ENCODE measurements at regions not wholly inside any gene's neighbourhood (a gene's known extent, or its start where the extent isn't known, plus 50 kb on each side); places are given as distances from the start of the nearest gene placed in this dataset.

DNA sequence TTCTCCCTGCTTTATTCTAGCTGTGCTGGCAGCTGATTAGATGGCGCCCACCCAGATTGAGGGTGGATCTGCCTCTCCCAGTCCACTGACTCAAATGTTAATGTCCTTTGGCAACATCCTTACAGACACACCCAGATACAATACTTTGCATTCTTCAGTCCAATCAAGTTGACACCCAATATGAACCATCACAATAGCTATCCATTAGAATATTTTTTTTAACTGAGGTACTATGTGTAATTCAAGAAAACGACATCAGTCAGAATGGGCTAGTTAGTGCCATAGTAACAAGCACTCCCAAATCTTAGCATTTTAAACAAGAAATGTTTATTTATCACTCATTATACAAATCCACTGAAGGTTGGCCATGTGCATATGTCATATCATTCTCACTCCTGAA is 723.1 kb downstream of the NR2F2 start:
- DNase-seq = no peak

DNA sequence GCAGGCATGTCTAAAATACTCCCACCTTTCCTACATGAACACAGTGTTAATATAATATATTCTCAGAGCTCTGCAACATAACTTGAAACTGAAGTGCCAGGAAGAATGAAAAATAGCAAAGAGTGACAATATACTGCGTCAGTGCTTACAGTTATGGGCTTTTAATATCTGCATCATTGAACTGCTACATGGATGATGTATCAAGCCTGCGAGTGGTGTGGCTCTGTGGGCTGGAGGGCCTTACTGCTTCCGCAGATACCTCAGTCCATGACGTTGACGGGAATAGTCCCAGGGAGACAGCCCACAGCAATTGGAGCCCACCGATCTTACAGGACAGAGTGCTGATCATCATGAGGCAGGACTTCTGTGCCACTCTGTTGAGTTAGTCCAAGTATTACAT is 727.0 kb downstream of the NR2F2 start:
- DNase-seq = no peak

DNA sequence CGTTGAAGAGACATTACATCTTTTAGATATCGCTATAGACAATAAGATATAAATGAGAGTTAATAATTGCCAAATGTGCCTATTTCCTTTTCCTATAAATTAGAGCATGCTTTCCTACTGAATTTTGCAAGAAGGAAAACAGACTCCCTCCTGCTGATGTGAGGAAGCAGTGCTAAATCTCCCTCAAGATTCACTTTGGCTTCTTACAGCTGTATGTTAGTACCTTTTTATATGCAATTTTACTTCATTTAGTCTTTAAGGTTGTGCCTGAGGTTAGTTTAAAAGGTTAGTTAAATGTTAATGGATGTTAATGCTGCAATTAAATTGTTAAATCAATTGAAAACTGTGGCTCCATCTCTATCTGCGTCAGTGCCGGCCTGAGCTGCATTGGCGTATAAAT is 728.8 kb downstream of the NR2F2 start:
- no peak for DNase-seq

DNA sequence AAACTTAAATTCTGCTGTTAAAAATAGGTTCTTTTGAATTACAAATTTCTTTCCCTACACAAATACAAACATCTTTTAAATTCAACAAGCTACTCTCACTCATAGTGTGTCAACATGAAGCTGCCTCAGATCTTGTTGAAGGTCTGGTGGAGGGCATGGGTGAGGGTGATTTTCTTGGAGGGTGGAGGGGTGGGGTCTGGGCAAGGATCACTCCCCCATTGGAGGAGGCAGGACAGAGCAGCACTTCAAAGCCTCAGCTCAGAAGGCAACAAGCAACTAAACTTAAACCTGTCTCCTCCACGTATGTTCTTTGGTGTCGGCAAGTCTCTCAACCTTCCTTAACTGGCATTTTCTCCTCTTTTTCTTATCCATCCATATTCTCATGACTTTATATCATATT is 730.9 kb downstream of the NR2F2 start:
- no peak for DNase-seq

DNA sequence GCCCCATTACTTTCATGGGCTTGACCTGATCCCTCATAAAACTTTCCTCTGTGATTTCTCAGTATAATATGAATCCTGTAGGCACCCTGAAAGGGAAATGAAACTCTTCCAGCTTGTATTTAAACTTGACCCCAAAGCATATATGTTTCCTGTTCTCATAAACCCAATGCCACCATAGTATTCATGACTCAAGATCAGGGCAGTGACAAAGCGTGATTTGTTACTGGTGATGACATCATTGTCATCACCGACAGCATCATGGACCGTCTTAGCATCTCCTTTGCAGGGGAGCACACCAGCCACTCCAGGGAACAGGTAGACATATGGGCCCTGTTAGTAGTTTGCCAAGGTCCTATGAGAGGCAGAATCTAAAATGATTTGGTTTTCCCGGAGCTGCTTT is 741.2 kb downstream of the NR2F2 start:
- no peak for DNase-seq

DNA sequence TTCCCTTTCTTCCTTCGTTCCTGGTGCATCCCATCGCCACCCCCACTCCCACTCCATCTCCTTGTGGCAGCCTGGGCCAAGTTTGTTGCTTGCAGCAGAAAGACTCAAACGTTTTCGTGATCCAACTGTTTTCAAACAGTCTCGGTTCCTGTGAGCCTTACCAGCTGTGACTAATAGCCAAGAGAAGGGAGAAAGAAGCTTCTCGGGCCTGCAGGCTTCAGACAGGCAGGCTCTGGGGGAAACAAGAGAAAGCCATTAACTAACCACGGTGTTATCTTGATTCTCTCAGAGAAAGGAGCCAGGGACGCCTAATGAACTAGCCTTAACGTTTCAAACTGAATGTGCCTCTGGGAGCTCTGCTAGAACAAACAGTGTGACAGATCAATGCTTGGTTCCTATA is 742.0 kb downstream of the NR2F2 start:
- no peak for DNase-seq

DNA sequence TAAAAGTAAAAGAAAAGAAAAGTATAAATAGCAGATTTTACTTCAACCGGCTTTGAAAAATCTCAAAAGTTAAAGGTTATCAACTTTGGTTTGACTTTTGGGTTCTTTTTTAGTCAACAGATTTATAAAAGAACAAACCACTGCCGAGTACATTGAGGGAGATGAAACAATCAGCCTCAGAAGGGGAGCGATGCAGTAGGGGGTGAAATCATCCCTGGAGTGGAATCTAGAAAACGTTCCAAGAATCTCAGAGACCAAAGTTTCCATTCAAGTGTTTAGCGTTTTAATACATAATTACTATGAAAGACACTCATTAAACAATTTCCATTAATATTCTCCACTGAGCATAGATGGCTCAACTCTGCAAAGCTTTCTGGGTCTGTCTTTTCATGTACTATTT is 745.5 kb downstream of the NR2F2 start:
- no peak for DNase-seq

DNA sequence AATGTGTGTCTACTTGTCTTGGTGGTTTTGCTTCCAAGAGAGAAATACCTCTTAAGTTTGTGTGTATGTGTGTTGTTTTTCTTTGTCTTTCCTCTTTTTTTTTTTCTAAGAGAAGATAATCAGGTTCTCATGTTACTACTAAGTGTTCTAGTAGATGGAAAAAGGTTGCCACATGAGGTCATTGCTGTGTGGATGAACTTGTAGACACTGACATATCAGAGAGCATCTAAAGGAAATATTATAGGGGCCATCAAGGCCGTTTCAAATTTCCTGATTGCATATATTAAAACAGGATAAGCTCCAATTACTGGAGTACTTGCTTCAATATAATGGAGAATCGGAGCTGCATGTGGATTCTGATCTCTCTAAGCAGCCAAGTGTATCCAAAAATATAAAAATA is 747.5 kb downstream of the NR2F2 start:
- DNase-seq = no peak

DNA sequence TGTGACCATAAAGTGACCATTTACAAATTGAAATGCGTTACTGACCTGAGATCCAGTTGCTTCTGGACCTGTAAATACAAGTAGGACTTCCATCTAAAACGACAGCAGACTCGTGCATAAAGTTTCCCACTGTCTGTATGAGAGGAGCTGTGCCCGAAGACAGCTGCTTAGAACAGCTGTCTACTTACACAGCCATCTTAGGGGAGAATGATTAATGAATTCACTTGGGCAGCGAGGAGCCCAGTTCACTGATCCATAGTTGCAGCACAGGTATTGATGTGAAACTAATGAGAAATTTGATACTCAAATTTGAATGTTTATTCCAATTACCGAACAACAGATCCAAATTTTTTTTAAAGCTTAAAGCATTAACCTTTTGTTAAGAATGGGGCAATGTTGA is 748.1 kb downstream of the NR2F2 start:
- no peak for DNase-seq

DNA sequence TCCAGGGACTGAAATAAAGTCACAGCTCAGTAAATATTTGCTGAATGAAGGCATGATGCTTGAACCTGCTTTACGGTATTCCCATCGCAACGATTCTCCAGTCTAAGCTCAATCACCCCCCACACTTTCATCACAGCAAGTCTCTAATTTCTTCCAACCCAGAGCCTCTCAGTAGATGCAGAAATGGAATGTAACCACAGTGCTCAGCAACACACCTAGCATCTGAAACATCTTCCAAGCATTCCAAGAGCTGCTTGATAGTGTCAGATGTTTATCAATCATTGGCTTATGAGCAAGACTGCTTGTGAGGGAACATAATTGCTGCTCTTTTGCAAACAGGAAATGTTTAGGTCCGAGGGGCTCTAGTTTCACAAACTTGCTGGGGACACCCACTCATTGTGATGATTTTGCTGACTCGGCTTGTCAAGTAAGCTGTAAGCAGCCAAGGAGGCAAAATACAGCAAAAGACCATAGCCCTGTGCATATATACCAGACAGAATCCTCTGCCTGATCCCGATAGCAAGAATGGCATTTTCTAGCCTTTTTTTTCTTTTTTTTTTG is 751.2 kb downstream of the NR2F2 start:
- DNase-seq = no peak

DNA sequence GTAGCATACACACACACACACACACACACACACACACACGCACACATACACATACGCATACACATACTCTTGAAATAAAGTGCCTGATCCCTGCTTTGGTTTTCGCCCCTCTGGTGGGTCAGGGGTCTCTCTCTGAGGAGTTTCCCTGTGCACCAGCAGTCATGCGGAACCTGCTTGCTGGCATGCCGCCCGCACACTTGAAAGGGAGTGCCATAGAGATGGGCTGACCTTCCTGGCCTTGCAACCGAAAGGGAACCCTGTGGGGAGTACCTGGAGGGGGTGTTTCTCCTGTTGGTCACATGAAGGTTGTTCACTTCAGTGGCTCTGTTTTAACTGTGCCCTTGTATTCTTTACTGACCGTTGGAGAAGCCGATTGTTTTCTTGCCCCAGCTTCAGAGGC is 752.3 kb downstream of the NR2F2 start:
- DNase-seq = no peak

DNA sequence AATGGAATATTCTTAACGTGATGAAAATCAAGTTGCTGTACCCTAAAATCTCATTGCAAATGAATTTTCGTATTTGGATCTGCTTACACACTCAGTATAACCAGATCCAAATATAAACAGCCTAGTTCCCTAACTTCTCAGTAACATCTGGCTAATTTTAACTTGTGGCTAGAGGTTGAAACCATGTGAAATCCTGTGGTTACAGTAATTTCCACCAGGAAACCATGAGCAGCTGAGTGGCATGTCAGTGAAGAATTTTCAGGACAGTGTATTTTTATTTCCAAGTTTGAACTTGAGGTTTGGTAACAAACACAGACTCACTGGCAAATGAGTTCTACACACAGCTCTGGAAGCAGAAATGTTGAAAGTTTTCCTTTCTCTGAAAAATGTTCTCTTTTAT is 754.1 kb downstream of the NR2F2 start:
- no peak for DNase-seq

DNA sequence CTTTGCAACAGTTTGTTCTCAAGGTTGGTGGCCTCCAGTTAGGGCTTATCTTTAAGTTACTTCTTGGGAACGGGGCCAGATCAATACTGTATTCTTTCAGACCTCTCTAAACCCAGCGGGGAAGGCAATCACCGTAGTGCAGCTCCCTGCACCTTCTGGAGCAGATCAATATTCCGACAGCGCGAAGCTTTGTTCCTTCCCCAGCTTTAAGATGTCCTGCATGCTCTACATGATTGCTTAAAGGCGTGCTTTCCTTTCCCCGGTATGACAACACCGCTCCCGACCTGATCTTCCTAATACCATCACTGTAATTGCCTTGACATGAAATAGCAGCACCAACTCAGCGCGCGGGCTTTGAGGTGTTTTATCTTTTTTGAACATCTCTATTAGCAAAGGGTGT is 755.2 kb downstream of the NR2F2 start:
- no peak for DNase-seq

DNA sequence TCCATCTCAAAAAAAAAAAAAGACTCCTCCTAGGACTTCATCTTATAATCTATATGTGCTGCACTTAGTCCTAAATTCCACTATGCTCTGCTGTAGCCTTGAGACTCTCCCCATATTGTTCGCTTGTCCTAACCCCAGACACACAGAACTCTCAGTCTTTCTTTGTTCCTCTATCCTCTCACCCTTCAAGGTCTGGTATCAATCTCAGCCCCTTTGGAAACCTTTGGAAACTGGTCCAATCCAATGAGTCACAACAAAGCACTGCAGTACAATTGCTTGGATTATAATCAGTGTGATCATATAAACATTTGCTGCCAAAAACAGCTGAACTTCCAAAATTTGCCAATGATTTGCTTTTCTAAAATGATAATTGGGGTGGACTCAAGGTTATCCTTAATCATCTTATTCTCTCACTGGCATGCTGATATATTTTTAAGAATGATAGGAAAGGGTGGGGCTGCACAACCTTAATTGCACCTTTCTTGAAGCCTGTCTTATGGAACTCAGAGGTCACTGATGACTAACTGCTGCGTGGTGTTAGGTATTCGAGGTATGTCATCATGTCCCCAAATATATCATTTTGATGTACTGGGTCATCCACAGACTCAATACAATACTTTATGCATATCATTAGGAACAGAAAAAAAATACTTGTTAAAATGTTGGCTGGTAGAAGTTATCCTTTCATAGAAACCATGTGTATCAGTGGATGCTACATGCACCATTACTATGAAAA is 756.7 kb downstream of the NR2F2 start:
- DNase-seq = no peak

DNA sequence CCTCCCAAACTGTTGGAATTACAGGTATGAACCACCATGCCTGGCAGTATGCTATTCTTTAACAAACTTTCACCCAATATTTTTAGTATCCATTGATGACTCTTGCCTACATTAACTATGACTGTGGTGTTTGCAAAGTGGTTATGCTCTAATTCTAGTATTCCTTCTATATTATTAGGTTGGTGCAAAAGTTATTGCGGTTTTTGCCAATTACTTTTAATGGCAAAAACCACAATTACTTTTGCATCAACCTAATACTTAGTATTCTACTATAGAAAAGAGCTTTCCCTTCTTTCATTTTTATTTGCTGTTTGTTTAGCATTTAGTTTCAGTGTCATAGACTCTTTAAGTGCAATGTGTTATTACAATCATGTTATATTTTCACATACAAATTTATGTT is 760.6 kb downstream of the NR2F2 start:
- DNase-seq = no peak

DNA sequence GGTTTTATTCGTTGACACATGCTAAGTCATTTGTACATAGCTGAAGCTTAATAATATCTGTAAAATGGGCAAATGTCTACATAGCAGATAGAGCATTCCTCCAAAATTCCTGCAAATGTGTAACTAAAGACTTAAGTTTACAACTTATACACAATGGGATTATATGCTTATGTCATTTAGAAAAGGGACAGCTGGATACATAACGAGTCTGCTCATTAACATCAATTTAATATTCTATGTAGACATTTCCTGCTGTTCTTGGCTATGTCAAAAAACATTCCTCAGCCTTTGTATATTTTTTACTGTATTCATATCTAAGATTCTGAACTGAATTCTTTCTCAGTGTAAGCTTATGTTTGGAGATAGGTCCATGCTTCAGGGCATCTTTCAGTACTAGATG is 762.2 kb downstream of the NR2F2 start:
- DNase-seq = no peak

DNA sequence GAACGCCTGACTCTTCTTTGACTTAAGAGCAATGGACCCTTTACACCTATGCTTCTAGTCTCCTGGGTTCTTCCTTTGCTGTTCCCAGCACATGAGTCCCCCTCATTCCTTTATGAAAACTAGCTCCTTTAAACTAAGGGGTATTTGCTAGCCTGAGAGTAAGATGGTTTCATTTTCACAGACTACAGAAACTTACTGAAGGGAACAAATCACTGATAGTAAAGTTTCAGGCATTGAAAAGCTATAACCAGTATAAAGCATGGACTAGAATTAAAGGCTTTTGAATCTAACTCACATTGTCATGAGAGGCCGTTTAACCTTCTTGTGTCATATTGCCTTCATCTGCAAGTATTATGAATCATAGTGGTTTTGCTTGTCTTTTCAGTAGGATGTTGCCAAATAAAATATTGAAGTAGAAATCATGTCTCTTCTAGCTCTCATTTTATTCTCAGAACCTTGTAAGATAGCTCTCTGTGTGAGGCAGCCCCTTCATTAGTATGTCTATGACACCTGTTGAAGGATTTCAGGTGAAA is 765.9 kb downstream of the NR2F2 start:
- no peak for DNase-seq

DNA sequence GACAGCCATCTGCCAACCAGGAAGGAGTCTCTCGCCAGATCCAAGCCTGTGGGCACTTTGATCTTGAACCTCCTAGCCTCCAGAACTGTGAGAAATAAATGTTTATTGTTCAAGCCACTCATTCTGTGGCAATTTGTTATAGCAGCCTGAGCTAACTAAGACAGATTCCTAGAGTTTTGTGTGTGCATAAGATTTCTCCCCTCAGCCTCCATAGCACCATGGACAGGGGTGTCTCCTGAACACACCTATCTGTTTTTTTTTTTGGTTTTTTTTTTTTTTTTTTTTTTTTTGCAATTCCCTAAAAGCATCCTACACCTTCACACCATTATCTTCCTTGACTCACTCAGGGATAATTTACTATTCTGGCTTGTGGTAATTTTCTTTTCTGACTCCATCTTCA is 768.5 kb downstream of the NR2F2 start:
- DNase-seq = no peak

DNA sequence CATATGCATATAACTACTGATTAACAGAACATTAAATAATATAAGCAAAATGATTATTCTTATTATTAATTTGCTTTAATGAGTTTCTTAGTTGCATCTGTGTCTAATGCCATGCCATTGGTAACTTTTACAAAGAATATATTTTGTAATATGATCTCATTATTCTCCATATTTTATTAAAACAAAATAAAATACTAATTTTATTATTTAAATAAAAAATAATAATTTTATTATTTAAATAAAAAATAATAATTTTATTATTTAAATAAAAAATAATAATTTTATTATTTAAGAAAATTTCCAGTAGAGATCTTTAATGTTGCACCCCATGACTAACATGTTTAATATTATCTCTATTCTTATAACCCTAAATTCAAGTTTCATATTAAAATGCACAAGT is 771.1 kb downstream of the NR2F2 start:
- no peak for DNase-seq

DNA sequence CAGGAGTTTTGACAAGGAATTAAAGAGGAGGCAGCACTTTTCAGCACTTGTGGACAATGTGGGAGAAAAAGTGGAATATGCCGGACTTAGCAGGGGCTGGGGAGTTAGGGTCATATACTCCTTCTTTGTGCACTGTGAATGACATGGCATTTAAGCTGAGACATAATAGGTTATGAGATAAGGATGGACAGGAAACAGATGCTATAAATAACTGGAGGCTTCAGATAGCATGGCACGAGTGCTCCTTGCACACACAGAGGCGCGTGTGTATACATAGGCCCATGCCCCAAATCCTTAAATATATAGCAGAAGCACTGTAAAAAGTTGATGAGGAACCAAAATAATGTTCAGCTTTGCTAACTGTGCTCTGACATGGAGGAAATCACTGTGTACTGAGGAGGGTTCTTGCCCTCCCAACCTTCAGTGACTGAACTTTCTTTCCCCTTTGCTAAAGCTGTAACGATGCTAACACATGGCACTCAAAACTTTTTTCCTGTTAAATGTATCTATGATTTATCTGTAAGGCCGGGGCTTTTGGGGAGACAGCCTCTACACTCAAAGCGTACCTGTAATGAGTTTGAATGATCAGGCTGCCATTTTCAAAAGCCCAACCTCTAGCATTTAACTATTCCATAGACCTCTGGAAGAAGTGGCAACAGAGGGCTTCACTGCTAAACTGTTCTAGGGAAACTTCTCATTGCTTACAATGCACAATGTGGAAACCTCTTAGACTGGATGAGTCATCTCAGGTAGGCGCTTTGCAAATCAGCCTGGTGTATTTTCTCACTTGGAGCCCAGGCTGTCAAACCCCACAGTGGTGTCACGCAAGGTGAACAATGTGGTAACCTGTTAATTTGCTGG is 784.6 kb downstream of the NR2F2 start:
- DNase-seq = no peak

DNA sequence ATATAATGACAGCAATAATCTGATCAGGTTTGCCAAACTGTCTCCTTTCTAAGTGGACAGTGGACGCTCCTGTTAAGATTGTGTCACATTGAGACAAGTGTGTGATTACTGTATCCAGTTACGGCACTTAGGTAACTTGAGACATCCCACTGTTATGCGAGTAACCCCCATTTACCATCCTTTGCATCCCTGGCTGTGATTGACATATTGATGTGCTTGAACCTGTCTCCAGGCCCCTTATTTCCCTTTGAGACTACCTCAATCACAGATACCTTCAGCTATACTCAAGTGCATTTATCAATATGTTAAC is 785.2 kb downstream of the NR2F2 start:
- no peak for DNase-seq

DNA sequence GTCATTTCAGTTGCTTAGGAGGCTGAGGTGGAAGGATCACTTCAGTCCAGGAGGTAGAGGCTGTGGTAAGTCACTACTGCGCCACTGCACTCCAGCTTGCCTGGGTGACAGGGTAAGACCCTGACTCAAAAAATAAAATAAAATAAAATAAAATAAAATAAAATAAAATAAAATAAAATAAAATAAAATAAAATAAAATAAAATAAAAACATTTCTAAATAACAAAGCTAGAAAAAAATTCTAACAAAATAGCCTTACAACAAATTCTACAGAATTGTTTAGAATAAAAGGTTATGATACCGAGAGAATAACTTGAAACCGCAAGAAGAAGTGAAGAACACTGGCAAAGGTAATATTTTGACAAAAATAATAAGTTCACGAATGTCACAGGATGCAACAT is 794.3 kb downstream of the NR2F2 start:
- DNase-seq = no peak

DNA sequence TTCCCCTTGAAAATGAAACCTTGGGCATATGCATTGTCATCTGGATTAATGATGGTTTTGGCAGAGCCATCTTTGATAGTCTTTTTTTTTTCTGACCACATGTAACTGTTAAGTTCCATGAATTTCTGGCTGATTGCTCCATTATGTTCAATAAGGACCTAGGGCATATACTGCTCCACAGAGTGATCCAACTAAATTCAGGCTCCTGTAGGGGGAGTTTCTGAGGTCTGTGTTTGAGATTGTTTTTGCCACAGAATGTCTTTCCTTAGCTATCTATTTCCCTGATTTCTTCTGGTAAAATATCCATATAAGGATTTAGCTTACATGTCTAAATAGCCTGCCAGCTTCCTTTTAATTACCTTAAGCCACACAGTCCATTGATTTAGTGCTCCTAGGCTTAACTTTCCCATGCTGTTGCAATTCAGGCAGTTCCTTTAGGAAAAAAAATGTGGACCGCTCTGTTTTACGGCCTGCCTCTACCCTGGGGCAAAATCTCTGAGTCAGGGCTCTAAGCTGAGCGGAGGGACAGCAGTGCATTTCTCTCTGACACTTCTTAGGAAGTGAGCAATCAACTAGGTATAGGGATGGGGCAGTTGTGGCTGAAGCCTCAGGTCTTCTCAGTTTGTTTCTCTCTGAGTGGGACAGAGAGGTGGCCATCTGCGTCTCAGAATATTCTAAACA is 796.2 kb downstream of the NR2F2 start:
- DNase-seq = no peak

DNA sequence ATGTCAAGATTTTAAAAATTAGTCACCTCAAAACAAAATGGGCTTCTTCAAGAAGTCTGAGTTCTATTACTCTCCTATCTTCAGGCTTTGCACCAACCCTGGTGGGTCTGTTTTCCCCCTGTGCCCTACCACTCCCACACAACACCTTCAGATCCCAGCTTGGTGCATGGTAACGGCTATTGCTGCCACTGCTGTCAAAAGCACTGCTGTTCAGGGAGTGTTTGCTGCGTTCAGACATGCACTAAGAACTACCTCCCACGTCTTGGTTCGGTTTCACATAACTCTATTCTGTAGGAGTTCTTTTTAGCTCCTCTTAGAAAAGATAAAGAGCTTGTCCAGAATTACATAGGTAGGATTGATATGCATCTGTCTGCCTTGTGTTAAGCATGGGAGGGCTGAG is 799.2 kb downstream of the NR2F2 start:
- no peak for DNase-seq

Measured in stimulated activated CD8-positive, alpha-beta memory T cell treated with anti-CD3 and anti-CD28 coated beads, Interleukin-4, amount 100 ng/mL, for 48 hours (primary cell).